ENCODE measurements at regions not wholly inside any gene's neighbourhood (a gene's known extent, or its start where the extent isn't known, plus 50 kb on each side); places are given as distances from the start of the nearest gene placed in this dataset.

- no peak overlapping the region for H3K4me3 Mint-ChIP-seq
- Histone ChIP-seq H3K27me3 (ENCODE audit: control insufficient read depth, insufficient read depth, low read length) (peaks cover 4% of the 10 kb centered on the region), H3K27ac (ENCODE audit: insufficient read depth, low read length, poor library complexity, severe bottlenecking) (no peak overlapping the region), H3K9me3 (ENCODE audit: control insufficient read depth in 2 of 2, low read length in 2 of 2) (no peaks in the 10 kb centered on the region), H3K4me1 (ENCODE audit: control insufficient read depth, insufficient read depth, low read length, poor library complexity, severe bottlenecking) (no peaks in the 10 kb centered on the region), H3K4me3 (ENCODE audit: low read depth, low read length) (no peak overlapping the region), H3K36me3 (ENCODE audit: control insufficient read depth, insufficient read depth, low read length) (no peaks in the 10 kb centered on the region)
- H3K4me1 Mint-ChIP-seq, result no peaks in the 10 kb centered on the region
- ATAC-seq (ENCODE audit: low read depth in 2 of 2) (no peak), DNase-seq (no peak)
- no peaks in the 10 kb centered on the region for H3K36me3 Mint-ChIP-seq
- peaks cover 4% of the 10 kb centered on the region for H3K27me3 Mint-ChIP-seq
- H3K9me3 Mint-ChIP-seq, result peaks cover 0 to 3% (median 1%) of the 10 kb centered on the region in 7 donors
- H3K27ac Mint-ChIP-seq, result no peak overlapping the region
Observed at GRCh38 chr12:97276661-97277429, 185.8 kb upstream of the RMST start.

- Histone ChIP-seq H3K4me3 (ENCODE audit: low read depth, low read length) (no peak overlapping the region), H3K4me1 (ENCODE audit: control insufficient read depth, insufficient read depth, low read length, poor library complexity, severe bottlenecking) (no peaks in the 10 kb centered on the region), H3K27ac (ENCODE audit: insufficient read depth, low read length, poor library complexity, severe bottlenecking) (no peak overlapping the region), H3K36me3 (ENCODE audit: control insufficient read depth, insufficient read depth, low read length) (no peaks in the 10 kb centered on the region), H3K27me3 (ENCODE audit: control insufficient read depth, insufficient read depth, low read length) (peaks cover 4% of the 10 kb centered on the region), H3K9me3 (ENCODE audit: control insufficient read depth in 2 of 2, low read length in 2 of 2) (no peaks in the 10 kb centered on the region)
- H3K27me3 Mint-ChIP-seq, result no peaks in the 10 kb centered on the region
- ATAC-seq (ENCODE audit: low read depth in 2 of 2), result no peak
- no peak overlapping the region for H3K4me3 Mint-ChIP-seq
- peak in 1 of 3 donors; percentile 4 for DNase-seq
- H3K36me3 Mint-ChIP-seq, result no peaks in the 10 kb centered on the region
- peaks cover 0 to 2% (median 0%) of the 10 kb centered on the region in 7 donors for H3K9me3 Mint-ChIP-seq
- no peaks in the 10 kb centered on the region for H3K4me1 Mint-ChIP-seq
- H3K27ac Mint-ChIP-seq, result no peak overlapping the region
Observed at GRCh38 chr12:97283297-97283696, 179.3 kb upstream of the RMST start.

- H3K9me3 Mint-ChIP-seq, result peaks cover 0 to 5% (median 0%) of the 10 kb centered on the region in 7 donors
- no peaks in the 10 kb centered on the region for H3K4me1 ChIP-seq (ENCODE audit: control insufficient read depth, insufficient read depth, low read length, poor library complexity, severe bottlenecking)
- no peak overlapping the region for H3K27ac Mint-ChIP-seq
- no peak for ATAC-seq (ENCODE audit: low read depth in 2 of 2)
- no peaks in the 10 kb centered on the region for H3K36me3 Mint-ChIP-seq
- no peak for DNase-seq
- H3K27me3 Mint-ChIP-seq, result no peaks in the 10 kb centered on the region
- H3K9me3 ChIP-seq (ENCODE audit: control insufficient read depth in 2 of 2, low read length in 2 of 2), result no peaks in the 10 kb centered on the region
- no peak overlapping the region for H3K27ac ChIP-seq (ENCODE audit: insufficient read depth, low read length, poor library complexity, severe bottlenecking)
- no peak overlapping the region for H3K4me3 Mint-ChIP-seq
- H3K27me3 ChIP-seq (ENCODE audit: control insufficient read depth, insufficient read depth, low read length), result no peaks in the 10 kb centered on the region
- no peak overlapping the region for H3K4me3 ChIP-seq (ENCODE audit: low read depth, low read length)
- no peaks in the 10 kb centered on the region for H3K36me3 ChIP-seq (ENCODE audit: control insufficient read depth, insufficient read depth, low read length)
- no peaks in the 10 kb centered on the region for H3K4me1 Mint-ChIP-seq
Observed at GRCh38 chr12:97288531-97288930, 174.1 kb upstream of the RMST start.

GRCh38 chr12:97292588-97292987 lies 170.0 kb upstream of the RMST start:
- no peak overlapping the region for H3K4me3 ChIP-seq (ENCODE audit: low read depth, low read length)
- peaks cover 0 to 5% of the 10 kb centered on the region in 2 experiments for H3K9me3 ChIP-seq (ENCODE audit: control insufficient read depth in 2 of 2, low read length in 2 of 2)
- peaks cover 0 to 8% (median 5%) of the 10 kb centered on the region in 7 donors for H3K9me3 Mint-ChIP-seq
- no peaks in the 10 kb centered on the region for H3K27me3 ChIP-seq (ENCODE audit: control insufficient read depth, insufficient read depth, low read length)
- no peaks in the 10 kb centered on the region for H3K36me3 Mint-ChIP-seq
- ATAC-seq (ENCODE audit: low read depth in 2 of 2), result no peak
- no peak for DNase-seq
- H3K4me3 Mint-ChIP-seq, result no peak overlapping the region
- no peaks in the 10 kb centered on the region for H3K4me1 Mint-ChIP-seq
- H3K36me3 ChIP-seq (ENCODE audit: control insufficient read depth, insufficient read depth, low read length), result no peaks in the 10 kb centered on the region
- H3K27ac Mint-ChIP-seq, result no peak overlapping the region
- no peaks in the 10 kb centered on the region for H3K4me1 ChIP-seq (ENCODE audit: control insufficient read depth, insufficient read depth, low read length, poor library complexity, severe bottlenecking)
- no peaks in the 10 kb centered on the region for H3K27me3 Mint-ChIP-seq
- no peak overlapping the region for H3K27ac ChIP-seq (ENCODE audit: insufficient read depth, low read length, poor library complexity, severe bottlenecking)

GRCh38 chr12:97293541-97293940 lies 169.1 kb upstream of the RMST start:
- Histone ChIP-seq H3K36me3 (ENCODE audit: control insufficient read depth, insufficient read depth, low read length) (no peaks in the 10 kb centered on the region), H3K9me3 (ENCODE audit: control insufficient read depth in 2 of 2, low read length in 2 of 2) (peaks cover 0 to 5% of the 10 kb centered on the region in 2 experiments), H3K4me1 (ENCODE audit: control insufficient read depth, insufficient read depth, low read length, poor library complexity, severe bottlenecking) (no peaks in the 10 kb centered on the region), H3K4me3 (ENCODE audit: low read depth, low read length) (no peak overlapping the region), H3K27me3 (ENCODE audit: control insufficient read depth, insufficient read depth, low read length) (no peaks in the 10 kb centered on the region), H3K27ac (ENCODE audit: insufficient read depth, low read length, poor library complexity, severe bottlenecking) (no peak overlapping the region)
- Mint-ChIP-seq H3K36me3 (no peaks in the 10 kb centered on the region), H3K4me3 (no peak overlapping the region), H3K27ac (no peak overlapping the region), H3K4me1 (no peaks in the 10 kb centered on the region), H3K9me3 (peaks cover 0 to 8% (median 5%) of the 10 kb centered on the region in 7 donors), H3K27me3 (no peaks in the 10 kb centered on the region)
- ATAC-seq (ENCODE audit: low read depth in 2 of 2) (no peak), DNase-seq (no peak)

GRCh38 chr12:97299847-97300246 lies 162.8 kb upstream of the RMST start:
- Mint-ChIP-seq H3K4me3 (no peak overlapping the region), H3K36me3 (no peaks in the 10 kb centered on the region), H3K27me3 (no peaks in the 10 kb centered on the region), H3K4me1 (no peaks in the 10 kb centered on the region), H3K27ac (no peak overlapping the region), H3K9me3 (peaks cover 0 to 8% (median 2%) of the 10 kb centered on the region in 7 donors)
- no peak for ATAC-seq (ENCODE audit: low read depth in 2 of 2)
- peaks cover 0 to 5% of the 10 kb centered on the region in 2 experiments for H3K9me3 ChIP-seq (ENCODE audit: control insufficient read depth in 2 of 2, low read length in 2 of 2)
- H3K27ac ChIP-seq (ENCODE audit: insufficient read depth, low read length, poor library complexity, severe bottlenecking), result no peak overlapping the region
- no peaks in the 10 kb centered on the region for H3K36me3 ChIP-seq (ENCODE audit: control insufficient read depth, insufficient read depth, low read length)
- H3K27me3 ChIP-seq (ENCODE audit: control insufficient read depth, insufficient read depth, low read length), result peaks cover 6% of the 10 kb centered on the region
- DNase-seq, result no peak
- H3K4me1 ChIP-seq (ENCODE audit: control insufficient read depth, insufficient read depth, low read length, poor library complexity, severe bottlenecking), result no peaks in the 10 kb centered on the region
- H3K4me3 ChIP-seq (ENCODE audit: low read depth, low read length), result no peak overlapping the region

- ATAC-seq (ENCODE audit: low read depth in 2 of 2) (no peak), DNase-seq (no peak)
- Histone ChIP-seq H3K36me3 (ENCODE audit: control insufficient read depth, insufficient read depth, low read length) (no peaks in the 10 kb centered on the region), H3K4me3 (ENCODE audit: low read depth, low read length) (no peak overlapping the region), H3K27me3 (ENCODE audit: control insufficient read depth, insufficient read depth, low read length) (peaks cover 6% of the 10 kb centered on the region), H3K4me1 (ENCODE audit: control insufficient read depth, insufficient read depth, low read length, poor library complexity, severe bottlenecking) (no peaks in the 10 kb centered on the region), H3K9me3 (ENCODE audit: control insufficient read depth in 2 of 2, low read length in 2 of 2) (peaks cover 0 to 2% of the 10 kb centered on the region in 2 experiments), H3K27ac (ENCODE audit: insufficient read depth, low read length, poor library complexity, severe bottlenecking) (no peak overlapping the region)
- no peaks in the 10 kb centered on the region for H3K4me1 Mint-ChIP-seq
- peaks cover 0 to 8% (median 2%) of the 10 kb centered on the region in 7 donors for H3K9me3 Mint-ChIP-seq
- H3K27me3 Mint-ChIP-seq, result no peaks in the 10 kb centered on the region
- no peak overlapping the region for H3K27ac Mint-ChIP-seq
- H3K4me3 Mint-ChIP-seq, result no peak overlapping the region
- H3K36me3 Mint-ChIP-seq, result no peaks in the 10 kb centered on the region
Observed at GRCh38 chr12:97300431-97300830, 162.2 kb upstream of the RMST start.

- Mint-ChIP-seq H3K27ac (no peak overlapping the region), H3K4me3 (no peak overlapping the region), H3K27me3 (no peaks in the 10 kb centered on the region), H3K9me3 (peaks cover 0 to 9% (median 0%) of the 10 kb centered on the region in 7 donors), H3K4me1 (no peaks in the 10 kb centered on the region), H3K36me3 (no peaks in the 10 kb centered on the region)
- no peak for ATAC-seq (ENCODE audit: low read depth in 2 of 2)
- peaks cover 6% of the 10 kb centered on the region for H3K27me3 ChIP-seq (ENCODE audit: control insufficient read depth, insufficient read depth, low read length)
- no peaks in the 10 kb centered on the region for H3K4me1 ChIP-seq (ENCODE audit: control insufficient read depth, insufficient read depth, low read length, poor library complexity, severe bottlenecking)
- H3K4me3 ChIP-seq (ENCODE audit: low read depth, low read length), result no peak overlapping the region
- H3K27ac ChIP-seq (ENCODE audit: insufficient read depth, low read length, poor library complexity, severe bottlenecking), result no peak overlapping the region
- no peaks in the 10 kb centered on the region for H3K36me3 ChIP-seq (ENCODE audit: control insufficient read depth, insufficient read depth, low read length)
- no peaks in the 10 kb centered on the region for H3K9me3 ChIP-seq (ENCODE audit: control insufficient read depth in 2 of 2, low read length in 2 of 2)
- no peak for DNase-seq
Observed at GRCh38 chr12:97300891-97301290, 161.7 kb upstream of the RMST start.

All from CD4-positive, CD25-positive, alpha-beta regulatory T cell (primary cell).